Spinal cord (tissue), 9 donors: ENCODE measurements at regions not wholly inside any gene's neighbourhood (a gene's known extent, or its start where the extent isn't known, plus 50 kb on each side); places are given as distances from the start of the nearest gene placed in this dataset.
"Not testable (repeated sequence)": the region's sequence is repeated elsewhere in the genome, so short reads cannot be mapped to it uniquely, and the experiment has no call there.

Experiments used
- DNase-seq, 6 donors: peaks; one replicate each; pipeline versions ENCODE4 v3.0.0 to v3.0.0-alpha.2; 2013 to 2015; ENCODE audit warnings: low spot score in 6 of 6, low read depth in 4 of 6
- H3K27ac ChIP-seq: one replicate; pipeline ENCODE4 v1.5.1; 2013; ENCODE audit warnings: low read depth, low read length, control low read depth
- H3K27me3 ChIP-seq: one replicate; pipeline ENCODE4 v1.6.1; 2013; ENCODE audit warnings: low read length; ENCODE audit not compliant: control insufficient read depth, insufficient read depth
- H3K36me3 ChIP-seq: one replicate; pipeline ENCODE4 v1.6.1; 2013; ENCODE audit warnings: low read length; ENCODE audit not compliant: control insufficient read depth, insufficient read depth
- H3K4me1 ChIP-seq: one replicate; pipeline ENCODE4 v1.6.1; 2013; ENCODE audit warnings: low read length; ENCODE audit not compliant: control insufficient read depth, insufficient read depth
- H3K4me3 ChIP-seq: one replicate; pipeline ENCODE4 v1.5.1; 2013; ENCODE audit warnings: low read depth, low read length, control low read depth
- H3K9me3 ChIP-seq: one replicate; pipeline ENCODE4 v1.6.1; 2013; ENCODE audit warnings: low read length; ENCODE audit not compliant: control insufficient read depth, insufficient read depth
- WGBS: methylation state at CpG from one replicate; pipeline ENCODE4 v1.1.5; 2013; ENCODE audit warnings: missing lambda C conversion rate; ENCODE audit not compliant: insufficient coverage; 5-methylcytosine and 5-hydroxymethylcytosine counted together
- donor health status: healthy.

DNA sequence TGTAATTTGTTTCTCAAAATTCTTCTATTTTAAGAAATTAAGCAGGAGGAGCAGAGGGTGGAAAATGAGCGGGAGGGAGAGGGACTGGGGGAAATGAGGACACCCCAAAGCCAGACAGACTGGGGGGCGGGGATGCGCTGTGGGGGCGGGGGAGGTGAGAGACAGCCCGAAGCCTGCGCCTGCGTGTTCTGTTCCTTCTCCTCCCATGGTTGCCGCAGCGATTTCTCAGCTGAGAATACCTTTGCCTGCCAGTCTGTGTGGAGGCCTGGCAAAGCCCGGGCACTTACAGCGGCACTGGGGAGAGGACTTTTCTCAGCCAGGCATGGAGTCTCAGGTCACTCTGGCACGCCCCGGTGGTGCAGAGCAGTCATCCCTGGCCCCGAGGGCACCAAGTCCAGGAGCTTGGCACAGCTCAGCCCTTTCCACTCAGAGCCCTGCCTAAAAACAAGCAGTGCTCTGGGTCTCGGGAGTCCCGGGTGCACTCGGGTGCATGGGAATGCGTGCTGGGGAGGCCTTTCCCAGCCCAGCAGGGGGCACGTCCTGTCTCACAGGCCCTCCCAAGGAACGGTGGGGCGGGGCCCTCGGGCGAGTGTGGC lies 289.3 kb upstream of the HS6ST1 start:
- WGBS: 57% methylated on average over 22 of the region's 23 CpGs

GRCh38 chr2:128608921-128609880 lies 290.5 kb upstream of the HS6ST1 start:
- no peak for DNase-seq
- WGBS: 95% methylated on average over 17 of the region's 18 CpGs
- Histone ChIP-seq H3K4me1 (peaks cover 15% of the 10 kb centered on the region), H3K4me3 (no peak overlapping the region), H3K36me3 (no peaks in the 10 kb centered on the region), H3K27me3 (no peaks in the 10 kb centered on the region), H3K9me3 (no peaks in the 10 kb centered on the region), H3K27ac (no peak overlapping the region)

More for the DNA sequence above, 289.3 kb upstream of the HS6ST1 start:
- Histone ChIP-seq H3K4me1 (peaks cover 9% of the 10 kb centered on the region), H3K36me3 (no peaks in the 10 kb centered on the region), H3K27ac (no peak overlapping the region), H3K27me3 (no peaks in the 10 kb centered on the region), H3K4me3 (no peak overlapping the region), H3K9me3 (no peaks in the 10 kb centered on the region)
- DNase-seq: peak in 4 of 6 donors; percentile 22 to 89 (median 56)

GRCh38 chr2:128610496-128610895 lies 291.8 kb upstream of the HS6ST1 start:
- no peaks in the 10 kb centered on the region for H3K27me3 ChIP-seq
- H3K4me1 ChIP-seq: peaks cover 15% of the 10 kb centered on the region
- no peak for DNase-seq
- no CpG with 5 or more reads among the region's 9 CpGs for WGBS
- H3K9me3 ChIP-seq: no peaks in the 10 kb centered on the region
- H3K27ac ChIP-seq: no peak overlapping the region
- H3K36me3 ChIP-seq: no peaks in the 10 kb centered on the region
- H3K4me3 ChIP-seq: no peak overlapping the region

- 76% methylated on average over 7 of the region's 8 CpGs for WGBS
- no peak for DNase-seq
Observed at GRCh38 chr2:128611421-128612320, 293.0 kb upstream of the HS6ST1 start.

DNA sequence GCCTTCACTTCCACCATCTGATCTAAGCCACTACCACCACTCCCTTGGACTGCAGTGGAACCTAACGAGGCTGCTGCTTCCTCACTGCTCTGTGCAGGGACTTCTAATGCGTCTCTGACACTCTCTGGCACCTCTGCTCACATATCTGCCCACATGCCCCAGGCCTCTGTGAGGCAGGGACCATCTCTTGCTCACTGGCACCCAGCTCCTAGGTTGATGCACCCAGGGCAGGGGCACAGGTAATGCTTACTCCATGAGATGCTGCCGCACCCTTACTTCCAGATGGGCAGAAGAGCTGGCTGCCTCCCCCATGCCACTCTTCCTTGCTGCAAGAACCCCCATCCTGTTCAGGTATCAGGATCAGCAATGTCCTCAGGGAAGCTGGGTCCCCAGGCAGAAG lies 294.0 kb upstream of the HS6ST1 start:
- Histone ChIP-seq H3K36me3 (no peaks in the 10 kb centered on the region), H3K27me3 (no peaks in the 10 kb centered on the region), H3K4me1 (peaks cover 12% of the 10 kb centered on the region), H3K9me3 (no peaks in the 10 kb centered on the region), H3K4me3 (no peak overlapping the region), H3K27ac (no peak overlapping the region)
- DNase-seq: no peak
- WGBS: 93% methylated on average over 3 of the region's 3 CpGs

More at GRCh38 chr2:128611421-128612320, 293.0 kb upstream of the HS6ST1 start:
- no peak overlapping the region for H3K4me3 ChIP-seq
- H3K36me3 ChIP-seq: no peaks in the 10 kb centered on the region
- no peak overlapping the region for H3K27ac ChIP-seq
- H3K9me3 ChIP-seq: no peaks in the 10 kb centered on the region
- H3K27me3 ChIP-seq: no peaks in the 10 kb centered on the region
- peaks cover 15% of the 10 kb centered on the region for H3K4me1 ChIP-seq

- 63% methylated on average over 6 of the region's 7 CpGs for WGBS
- Histone ChIP-seq H3K27ac (no peak overlapping the region), H3K27me3 (no peaks in the 10 kb centered on the region), H3K4me3 (no peak overlapping the region), H3K9me3 (no peaks in the 10 kb centered on the region), H3K36me3 (no peaks in the 10 kb centered on the region), H3K4me1 (peaks cover 7% of the 10 kb centered on the region)
- DNase-seq: no peak
Observed at GRCh38 chr2:128613351-128613750, 294.7 kb upstream of the HS6ST1 start.

DNA sequence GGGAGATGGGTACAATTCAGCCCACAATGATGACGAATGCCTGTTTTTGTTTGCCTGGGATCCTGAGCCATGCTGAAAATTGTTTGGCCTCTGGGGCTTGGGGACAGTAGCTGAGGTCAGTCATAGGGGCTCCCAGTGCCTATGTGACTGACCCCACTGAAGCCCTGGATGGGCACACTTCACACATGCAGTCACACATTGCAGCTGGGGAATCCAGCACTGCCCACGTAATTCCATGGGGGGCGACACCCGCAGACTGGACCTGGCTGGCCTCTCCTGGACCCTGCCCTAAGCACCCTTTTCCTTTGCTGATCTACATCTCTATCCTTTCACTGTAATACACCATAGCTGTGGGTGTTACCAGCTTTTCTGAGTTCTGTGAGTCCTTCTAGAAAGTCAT lies 295.2 kb upstream of the HS6ST1 start:
- no peak for DNase-seq
- Histone ChIP-seq H3K9me3 (no peaks in the 10 kb centered on the region), H3K27me3 (no peaks in the 10 kb centered on the region), H3K36me3 (no peaks in the 10 kb centered on the region), H3K4me3 (no peak overlapping the region), H3K4me1 (peaks cover 6% of the 10 kb centered on the region), H3K27ac (no peak overlapping the region)
- WGBS: 92% methylated on average over 4 of the region's 4 CpGs

GRCh38 chr2:128614907-128615306 lies 296.2 kb upstream of the HS6ST1 start:
- H3K27ac ChIP-seq, H3K4me3 ChIP-seq, H3K27me3 ChIP-seq, H3K36me3 ChIP-seq, H3K9me3 ChIP-seq, H3K4me1 ChIP-seq, DNase-seq: not testable (repeated sequence)
- 100% methylated on average over 1 of the region's 6 CpGs for WGBS

GRCh38 chr2:128615571-128615970 lies 296.9 kb upstream of the HS6ST1 start:
- no peak for DNase-seq
- no peaks in the 10 kb centered on the region for H3K9me3 ChIP-seq
- no peak overlapping the region for H3K27ac ChIP-seq
- WGBS: 82% methylated on average over 8 of the region's 9 CpGs
- H3K4me1 ChIP-seq: peaks cover 6% of the 10 kb centered on the region
- no peaks in the 10 kb centered on the region for H3K36me3 ChIP-seq
- no peak overlapping the region for H3K4me3 ChIP-seq
- H3K27me3 ChIP-seq: no peaks in the 10 kb centered on the region
